NCI-H1694 treated with DMSO at 0.1 percent for 48 hours (cell line): ENCODE measurements at regions not wholly inside any gene's neighbourhood (a gene's known extent, or its start where the extent isn't known, plus 50 kb on each side); places are given as distances from the start of the nearest gene placed in this dataset.

ENCODE experiments used
- DNase-seq: peaks from one replicate; lab custom pipeline; 2025; lab: John Stamatoyannopoulos, UW

DNA sequence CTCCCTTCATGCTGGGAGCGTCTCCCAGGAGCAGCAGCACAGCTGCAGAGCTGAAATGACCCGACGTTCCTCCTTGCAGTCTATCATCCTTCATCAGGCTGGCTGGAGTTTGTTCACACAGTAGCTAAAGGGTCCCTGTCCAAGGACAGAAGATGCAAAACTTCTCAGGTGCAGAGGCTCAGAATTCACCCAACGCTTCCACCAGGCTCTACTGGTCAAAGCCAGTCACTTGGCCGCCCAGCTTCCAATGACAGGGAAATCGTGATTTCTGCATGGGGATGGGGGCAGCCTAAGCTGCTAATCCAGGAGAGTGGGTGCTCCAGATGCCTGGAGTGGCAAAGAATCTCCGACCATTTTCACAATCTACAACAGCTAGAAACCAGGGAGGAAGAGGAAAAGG is 97.0 kb upstream of the SALL3 start:
- DNase-seq, result no peak

DNA sequence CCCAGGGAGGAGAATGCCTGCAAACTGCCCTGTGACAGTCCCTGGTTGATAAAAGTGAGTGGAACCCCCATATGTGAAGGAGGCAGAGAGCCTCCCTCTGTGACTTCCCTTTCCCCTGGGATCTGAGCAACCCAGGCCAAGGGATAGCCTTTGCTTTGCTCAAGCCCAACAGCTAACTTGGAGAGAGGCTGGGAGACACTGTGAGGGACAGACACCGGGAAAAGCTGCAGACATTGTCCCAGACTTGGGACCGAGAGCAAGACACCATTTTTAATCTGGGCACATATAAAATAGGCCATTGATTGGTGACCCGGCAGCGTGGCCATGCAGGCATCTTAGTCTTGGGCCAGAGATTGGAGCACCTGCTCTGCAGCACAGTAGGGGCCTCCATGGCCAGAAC is 96.1 kb upstream of the SALL3 start:
- no peak for DNase-seq

DNA sequence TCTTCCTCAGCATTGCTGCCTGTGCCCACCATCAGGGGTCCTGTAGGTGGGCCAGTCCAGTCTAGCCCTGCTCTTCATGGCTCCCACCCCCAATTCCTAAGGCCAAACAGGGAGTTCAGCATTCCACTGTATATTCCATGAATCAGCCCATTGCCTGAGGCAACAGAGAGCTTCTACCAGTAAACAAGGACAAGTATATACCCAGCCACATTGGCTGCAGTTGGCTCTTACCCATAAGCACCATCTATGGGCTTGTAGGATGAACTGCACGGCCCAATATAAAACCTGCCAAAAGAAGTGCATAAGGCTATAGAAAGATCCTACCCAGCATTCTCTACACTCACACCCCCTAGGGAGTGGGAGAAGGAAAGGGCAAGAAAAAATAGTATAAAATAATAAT is 95.1 kb upstream of the SALL3 start:
- DNase-seq, result no peak

DNA sequence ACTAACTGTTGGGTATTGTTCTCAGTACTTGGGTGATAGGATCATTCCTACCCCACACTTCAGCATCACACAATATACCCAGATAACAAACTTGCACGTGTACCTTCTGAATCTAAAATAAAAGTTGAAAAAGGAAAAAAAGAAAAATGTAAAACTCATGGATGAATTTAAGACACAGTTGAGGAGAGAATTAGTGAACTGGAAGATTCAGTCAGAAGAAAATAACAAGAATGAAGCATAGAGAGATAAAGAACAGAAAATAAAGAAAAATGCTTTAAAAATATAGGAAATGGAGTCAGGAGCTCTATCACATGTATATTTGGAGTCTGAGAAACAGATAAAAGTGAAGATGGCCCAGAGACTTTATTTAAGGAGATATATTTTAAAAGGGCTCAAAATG is 90.4 kb upstream of the SALL3 start:
- DNase-seq, result no peak

DNA sequence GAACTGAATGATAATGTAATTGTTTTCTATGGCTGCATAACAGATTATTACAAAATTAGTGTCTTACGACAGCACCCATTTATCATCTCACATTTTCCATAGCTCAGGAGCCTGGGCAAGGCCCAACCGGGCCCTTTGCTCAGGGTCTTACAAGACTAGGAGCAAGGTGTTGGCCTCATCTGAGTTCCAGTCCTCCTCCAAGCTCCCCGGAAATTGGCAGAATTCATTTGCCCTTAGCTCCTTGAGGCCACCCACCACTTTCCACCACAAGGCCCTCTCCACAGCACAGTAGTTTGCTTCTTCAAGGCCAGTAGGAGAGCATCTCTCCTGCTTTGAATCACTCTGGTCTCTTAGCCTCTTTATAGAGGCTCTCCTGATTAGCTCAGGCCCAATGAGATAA is 89.2 kb upstream of the SALL3 start:
- DNase-seq, result no peak

DNA sequence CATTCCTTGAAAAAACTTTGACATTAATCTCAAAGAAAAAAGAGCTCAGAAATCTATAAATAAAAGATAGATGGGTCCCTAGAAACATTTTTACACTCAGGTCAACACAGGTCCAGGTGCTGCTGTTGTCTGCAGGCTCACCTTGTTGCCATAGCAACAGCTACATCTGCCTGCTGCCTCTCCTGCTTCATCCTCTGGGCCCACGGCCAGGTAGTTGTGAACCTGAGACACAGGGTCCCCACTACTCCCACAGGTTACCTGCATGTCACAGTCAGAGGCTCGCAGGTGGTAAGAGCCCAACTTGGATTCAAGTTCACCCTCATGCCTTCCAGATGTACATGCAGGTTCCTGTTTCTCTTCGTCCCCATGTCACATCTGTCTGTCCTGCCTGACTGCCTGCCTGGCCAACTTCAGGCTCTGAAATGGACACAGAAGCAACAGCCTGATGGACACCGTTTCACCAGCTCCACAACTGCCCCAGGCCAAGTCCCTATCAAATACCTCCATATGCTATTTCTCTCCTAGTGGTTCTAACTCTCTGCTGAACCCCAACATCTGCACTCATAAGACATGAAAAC is 88.3 kb upstream of the SALL3 start:
- no peak for DNase-seq

DNA sequence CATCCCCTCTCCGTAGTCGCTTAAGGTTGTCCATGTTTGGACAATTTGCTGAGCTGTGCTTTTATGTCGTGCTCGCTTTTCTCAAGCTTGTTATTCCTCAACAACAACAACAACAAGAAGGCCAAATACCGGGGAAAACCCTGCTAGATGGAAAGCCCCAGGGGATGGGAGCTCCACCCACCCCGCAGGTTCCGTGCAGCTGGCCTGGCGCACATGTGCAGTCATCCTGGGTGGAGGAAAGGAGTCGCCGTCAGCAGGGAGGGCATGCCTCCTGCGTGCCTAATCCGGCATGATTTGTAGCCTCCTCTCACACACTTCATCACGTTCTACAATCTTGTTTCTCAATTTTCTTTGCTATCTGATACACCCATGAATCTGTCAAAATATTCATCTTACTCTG is 87.4 kb upstream of the SALL3 start:
- no peak for DNase-seq

DNA sequence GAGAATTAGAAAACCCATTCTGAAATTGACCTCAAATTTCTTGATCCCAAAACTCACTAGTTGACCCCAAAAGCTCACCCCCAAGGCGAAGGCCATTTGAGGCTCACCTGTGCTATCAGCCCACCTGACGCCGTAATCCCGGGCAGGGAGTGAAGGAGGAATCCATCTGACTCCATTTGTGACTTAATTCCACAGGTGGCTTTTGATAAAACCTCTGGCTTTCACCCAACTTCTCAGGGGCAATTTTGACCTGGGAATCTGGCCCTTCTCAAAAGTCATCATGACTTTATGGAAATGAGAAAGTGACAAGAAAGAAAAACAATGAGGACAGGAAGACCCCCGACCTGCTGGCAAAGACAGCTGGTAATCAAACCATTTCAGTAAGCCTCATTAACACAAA is 86.9 kb upstream of the SALL3 start:
- DNase-seq, result no peak

DNA sequence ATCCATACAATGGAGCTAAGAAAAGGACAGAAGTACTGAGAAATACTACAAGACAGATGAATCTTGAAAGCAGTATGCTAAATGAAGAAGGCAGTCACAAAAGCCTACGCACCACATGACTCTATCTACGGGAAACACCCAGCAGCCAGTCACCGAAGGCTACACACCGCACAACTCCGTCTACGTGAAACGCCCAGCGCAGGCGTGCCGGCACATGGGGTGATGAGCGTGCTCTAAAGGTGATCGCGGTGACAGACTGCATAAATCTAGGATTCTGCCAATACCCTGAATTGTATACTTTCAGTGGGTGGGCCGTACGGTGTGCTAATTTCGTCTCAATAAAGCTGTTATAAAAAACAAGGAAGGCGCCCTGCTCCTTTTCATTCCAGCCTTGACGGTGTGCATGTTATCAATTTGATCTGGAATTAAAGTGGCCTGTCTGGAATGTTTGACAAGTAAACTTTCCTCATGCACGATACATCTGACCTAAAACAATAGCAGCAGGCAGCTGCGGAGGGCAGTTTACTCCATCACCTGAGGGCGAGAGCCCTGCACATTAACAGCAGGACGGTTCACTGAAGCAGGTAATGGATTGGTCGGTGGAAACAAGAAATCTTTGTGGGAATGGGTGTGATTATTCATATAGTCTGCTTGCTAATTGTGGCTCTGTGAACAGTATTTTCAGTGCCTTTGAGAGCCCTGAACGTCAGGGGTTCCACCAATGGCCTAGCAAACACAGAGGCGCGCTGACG is 86.2 kb upstream of the SALL3 start:
- DNase-seq, result no peak

DNA sequence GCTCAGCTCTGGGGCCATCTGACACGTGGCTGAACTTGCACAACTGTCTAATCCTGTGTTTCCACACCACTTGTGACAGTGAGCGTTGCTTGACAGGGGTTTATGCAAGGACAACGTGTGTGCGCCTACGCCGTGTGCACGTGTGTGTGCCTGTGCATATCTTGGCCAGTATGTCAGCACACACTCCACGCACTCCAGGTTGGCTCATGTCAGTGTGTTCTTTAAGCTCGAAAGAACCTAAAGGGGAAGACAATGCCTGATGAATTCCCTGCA is 85.6 kb upstream of the SALL3 start:
- no peak for DNase-seq

DNA sequence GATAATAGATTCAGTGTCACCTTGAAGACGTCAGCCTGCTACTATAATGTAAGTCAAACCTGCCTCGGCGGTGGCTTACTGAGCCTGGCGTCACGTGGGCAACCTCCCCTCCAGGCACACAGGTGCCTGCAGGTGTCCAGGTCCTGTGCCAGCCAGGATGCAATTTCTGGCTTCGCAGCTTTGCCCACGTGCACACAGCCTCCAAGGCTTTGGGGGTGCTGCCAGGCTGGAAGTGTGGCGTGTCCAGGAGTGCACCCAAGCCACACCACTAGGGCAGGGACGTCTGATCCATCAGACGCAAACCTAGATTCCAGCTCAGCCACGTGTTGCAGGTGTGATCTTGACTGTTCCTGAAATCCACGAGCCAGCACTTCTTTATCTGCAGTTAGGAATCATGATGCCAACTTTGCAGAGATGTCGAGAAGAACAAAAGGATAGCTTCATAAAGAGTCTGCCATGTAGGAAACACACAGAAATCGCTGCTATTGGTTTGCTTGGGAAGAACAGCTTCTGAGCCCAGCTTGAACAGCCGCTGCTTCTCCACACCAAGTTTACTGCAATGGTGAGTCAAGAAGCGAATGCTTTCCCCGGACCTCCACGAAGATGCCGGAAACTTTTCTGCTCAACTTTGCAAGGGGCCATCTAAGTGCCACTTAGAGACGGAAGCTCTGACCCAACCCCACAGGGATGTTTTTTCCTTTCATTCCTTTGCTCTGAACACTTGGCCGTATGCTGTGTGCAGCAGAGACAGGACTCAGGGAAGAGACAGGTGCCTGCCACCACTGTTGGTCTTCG is 84.2 kb upstream of the SALL3 start:
- no peak for DNase-seq

DNA sequence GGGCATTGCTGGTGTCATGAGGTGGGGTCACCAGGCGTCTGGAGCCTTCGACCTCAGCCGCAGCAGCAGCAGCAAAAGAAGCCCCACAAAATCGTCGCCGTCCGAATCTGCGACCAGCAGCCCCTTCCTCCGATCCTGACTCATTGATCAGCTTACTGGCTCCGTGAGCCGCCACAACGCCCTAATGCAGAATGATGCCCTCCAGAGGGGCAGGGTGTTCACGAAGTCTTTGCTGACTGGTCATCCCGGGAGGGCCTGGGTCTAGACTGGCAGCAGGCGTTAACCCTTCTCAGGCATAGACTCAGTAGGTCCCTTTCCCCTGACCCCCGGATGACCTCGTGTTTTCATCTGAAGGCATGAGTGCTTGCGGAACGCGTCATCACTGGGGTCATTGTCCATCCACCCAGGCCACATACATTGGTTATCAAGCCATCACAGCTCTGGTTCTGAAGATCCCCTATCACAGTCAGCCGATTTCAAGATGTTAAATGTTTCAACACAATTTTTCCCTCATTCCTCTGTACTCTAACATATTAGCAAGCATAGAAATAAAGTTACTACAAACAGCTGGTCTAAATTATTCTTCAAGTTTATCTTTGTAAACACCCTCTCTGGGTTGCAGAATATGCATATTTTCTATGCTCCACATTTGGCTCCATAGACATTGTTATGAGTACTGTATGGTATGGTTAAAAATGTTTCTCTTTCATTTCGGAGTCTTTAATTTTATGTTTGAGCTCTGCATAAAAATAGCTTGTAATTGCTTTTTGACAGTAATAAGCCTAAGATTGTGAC is 83.3 kb upstream of the SALL3 start:
- no peak for DNase-seq

DNA sequence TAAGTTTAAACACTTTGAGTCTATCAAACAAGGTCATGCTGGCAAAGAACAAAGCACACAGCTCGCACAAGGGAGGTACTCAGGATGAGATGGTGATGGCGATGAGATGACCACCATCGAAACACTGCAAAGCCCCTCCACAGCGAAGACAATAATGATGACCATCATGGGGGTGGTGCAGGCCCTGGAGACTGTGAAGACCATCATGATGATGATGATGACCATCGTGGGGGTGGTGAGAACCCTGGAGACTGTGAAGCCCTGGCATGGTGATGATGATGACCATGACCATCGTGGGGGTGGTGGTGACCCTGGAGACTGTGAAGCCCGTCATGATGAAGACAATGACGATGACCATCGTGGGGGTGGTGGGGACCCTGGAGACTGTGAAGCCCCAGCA is 81.6 kb upstream of the SALL3 start:
- DNase-seq, result no peak

DNA sequence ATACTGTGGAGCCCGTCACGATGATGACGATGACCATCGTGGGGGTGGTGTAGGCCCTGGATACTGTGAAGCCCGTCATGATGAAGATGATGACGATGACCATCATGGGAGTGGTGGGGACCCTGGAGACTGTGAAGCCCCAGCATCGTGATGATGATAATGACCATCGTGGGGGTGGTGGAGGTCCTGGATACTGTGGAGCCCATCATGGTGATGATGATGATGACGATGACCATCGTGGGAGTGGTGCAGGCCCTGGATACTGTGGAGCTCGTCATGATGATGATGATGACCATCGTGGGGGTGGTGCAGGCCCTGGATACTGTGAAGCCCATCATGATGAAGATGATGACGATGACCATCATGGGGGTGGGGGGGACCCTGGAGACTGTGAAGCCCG is 81.0 kb upstream of the SALL3 start:
- DNase-seq, result no peak

DNA sequence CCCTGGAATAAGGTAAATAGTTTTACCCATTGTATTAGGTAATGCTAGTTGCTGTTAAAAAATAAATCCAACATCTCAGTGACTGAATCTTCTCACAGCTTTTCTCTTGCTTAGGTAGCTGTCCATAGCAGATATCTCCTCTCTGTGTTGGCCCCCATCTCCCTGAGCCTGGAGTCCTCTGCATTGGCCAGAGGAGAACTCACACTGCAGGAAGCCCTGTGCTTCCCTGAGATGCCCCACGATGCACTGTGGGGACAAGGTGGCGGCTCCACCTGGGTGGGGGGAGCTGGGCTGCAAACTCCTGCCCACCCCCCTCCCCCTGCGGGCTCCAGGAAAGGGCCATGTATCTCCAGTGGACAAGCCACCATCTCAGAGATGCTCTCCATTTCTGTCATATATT is 80.4 kb upstream of the SALL3 start:
- no peak for DNase-seq

DNA sequence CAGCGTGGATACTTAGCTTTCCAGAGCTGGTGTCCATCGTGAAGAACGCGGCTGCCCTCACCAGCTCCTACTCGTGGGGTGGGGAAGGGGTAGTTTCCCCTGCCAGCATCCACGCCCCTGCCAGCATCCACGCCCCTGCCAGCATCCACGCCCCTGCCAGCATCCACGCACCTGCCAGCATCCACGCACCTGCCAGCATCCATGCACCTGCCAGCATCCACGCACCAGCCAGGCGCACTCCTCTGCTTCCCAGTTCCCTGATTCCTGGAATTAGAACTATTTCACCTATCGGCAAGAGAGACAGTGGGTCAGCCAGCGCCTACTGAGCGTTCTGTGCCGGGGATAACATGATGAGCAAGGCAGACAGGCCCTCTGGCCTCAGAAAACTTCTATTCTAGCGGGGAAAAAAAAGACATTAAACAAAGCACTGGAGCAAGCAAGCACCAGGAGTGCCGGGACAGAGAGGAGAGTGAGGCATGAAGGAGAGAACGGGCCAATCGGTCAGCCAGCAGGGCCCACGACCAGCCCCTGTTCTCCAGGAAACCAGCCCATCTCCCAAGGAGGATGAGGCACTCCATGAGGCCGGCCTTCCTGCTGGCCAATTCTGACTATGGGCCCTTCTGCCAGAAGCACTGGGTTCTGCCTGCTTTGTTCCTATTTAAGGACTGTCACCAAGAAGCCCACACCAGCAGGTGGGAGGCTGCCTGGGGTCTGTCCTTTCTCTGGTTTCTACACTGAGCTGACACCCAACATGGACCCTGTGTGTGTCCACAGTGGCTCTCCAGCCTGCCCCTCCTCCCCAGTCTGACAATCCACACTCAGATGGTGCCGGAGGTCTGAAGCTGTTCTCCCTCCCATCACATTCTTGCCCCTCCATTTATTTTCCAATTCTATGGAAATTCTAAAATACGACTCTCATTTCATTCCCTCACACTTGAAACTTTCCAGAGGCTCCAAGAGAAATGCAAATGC is 78.4 kb upstream of the SALL3 start:
- no peak for DNase-seq

DNA sequence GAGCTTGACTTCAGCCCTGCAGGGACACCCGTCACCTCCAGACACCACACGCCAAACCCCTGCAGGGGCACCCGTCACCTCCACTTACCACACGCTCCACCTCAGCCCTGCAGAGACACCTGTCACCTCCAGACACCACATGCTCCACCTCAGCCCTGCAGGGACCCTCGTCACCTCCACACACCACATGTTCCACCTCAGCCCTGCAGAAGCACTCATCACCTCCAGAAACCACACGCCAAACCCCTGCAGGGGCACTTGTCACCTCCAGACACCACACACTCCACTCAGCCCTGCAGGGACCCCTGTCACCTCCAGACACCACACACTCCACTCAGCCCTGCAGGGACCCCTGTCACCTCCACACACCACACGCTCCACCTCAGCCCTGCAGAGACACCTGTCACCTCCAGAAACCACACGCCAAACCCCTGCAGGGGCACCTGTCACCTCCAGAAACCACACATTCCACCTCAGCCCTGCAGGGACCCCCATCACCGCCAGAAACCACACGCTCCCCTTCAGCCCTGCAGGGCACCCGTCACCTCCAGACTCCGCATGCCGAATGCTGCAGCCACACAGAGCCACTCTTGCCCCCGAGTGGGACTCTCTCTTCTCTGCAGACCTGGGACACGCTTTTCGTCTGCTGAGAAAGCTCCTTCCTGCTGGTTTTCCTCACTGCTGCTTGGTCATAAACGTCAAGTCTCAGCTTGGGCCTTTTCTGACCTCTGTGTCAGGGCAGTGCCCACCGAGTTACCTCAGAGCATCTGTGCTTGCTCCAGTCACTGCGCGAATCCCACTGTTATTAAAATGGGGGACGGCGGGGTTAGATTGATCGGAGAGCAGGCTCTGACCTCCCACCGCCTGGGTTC is 77.5 kb upstream of the SALL3 start:
- no peak for DNase-seq

DNA sequence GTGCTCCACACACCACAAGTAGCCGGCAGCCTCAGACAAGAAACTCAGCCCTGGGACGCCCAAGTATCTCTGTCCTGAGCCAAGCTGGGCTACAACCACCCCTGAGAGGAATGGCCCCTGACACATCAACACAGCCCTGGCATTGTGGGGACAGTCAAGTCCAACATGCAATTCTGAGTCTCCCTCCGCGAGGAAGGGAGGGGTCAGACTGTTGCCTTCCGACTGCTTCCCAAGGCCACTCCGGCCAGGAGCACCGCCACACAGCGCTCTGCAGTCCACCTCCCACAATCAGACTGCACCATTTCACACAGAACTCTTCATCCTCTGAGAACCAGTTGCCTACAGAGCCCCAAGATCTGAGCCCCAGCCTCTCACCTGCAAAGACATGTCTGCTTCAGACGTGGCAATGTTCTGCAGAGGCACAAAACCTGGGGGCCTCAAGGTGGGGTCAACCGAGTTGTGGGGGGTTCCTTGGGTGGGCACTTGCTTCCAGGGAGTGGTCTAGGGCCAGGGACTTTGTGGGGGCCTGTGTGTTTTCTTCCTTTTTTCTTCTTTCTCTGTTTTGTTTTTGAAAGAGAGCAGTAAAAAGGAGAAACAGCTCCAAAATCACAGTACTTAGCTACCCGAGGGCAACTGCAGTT is 76.7 kb upstream of the SALL3 start:
- no peak for DNase-seq

DNA sequence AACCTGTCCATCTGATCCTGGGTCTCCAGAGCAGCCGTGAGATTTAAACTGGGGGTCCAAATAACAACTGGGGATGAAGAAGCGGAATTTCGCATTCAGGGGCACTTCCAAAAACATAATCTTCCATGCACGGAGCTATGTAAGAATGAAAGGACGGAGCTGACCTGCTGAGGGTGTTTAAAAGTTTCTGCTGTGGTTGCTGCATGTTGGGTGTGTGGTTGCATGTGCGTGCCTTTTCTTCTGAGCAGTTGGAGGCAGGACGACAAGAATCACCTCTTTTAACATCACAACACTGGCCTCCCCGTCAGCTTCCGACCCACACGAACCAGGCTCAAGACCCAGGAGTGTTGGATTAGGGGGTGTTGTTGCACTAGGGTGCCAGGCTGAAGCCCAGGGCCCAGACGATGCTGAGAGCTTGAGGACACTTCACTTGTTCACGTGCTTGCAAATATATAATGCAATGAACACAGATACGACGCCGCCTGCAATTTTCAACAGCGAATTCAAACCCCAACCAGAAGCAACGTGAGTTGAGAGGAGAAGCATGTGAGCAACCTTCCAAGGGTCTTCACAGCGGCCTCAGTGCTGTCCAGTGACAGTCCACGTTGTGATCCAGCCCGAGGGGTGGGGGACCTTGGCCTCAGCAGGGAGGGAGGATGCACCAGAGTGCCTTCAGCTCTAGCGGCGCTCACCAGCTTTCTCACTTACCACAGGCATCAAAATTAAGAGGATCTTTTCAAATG is 76.0 kb upstream of the SALL3 start:
- DNase-seq, result no peak

DNA sequence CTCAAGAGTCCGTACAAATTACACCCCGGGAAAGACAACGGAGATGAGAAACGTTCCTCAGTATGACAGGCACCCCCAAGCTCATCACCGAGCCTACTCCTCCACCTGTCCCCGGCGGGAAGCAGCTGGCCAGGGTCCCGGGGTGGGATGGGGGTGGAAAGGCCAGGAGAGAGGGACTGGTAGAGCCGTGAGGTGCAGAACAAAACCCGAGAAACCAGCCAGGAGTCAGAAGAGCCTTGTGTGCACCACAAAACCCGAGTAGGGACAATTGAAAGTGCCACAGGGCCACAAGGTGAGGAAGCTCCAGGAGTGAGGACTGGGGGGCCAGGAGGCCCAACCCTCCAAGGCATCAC is 75.5 kb upstream of the SALL3 start:
- no peak for DNase-seq
